SK-N-SH treated with all-trans-retinoic acid at 6 μM for 48 hours (cell line): ENCODE measurements at regions not wholly inside any gene's neighbourhood (a gene's known extent, or its start where the extent isn't known, plus 50 kb on each side); places are given as distances from the start of the nearest gene placed in this dataset.

Experiments
- ATAC-seq: fragments of 200-7000 bp; cut with Tn5 transposase; 3 replicates; pipeline ENCODE4 v1.9.1; 2020; ENCODE audit warnings: mild to moderate bottlenecking, moderate library complexity
- ARNTL ChIP-seq: fragments of 450-650 bp; formaldehyde crosslinking; IDR thresholded peaks from 2 replicates; pipeline ENCODE4 v1.5.0; 2020; ENCODE audit warnings: low read depth, mild to moderate bottlenecking, moderate library complexity, borderline replicate concordance
- BACH2 ChIP-seq: fragments of 250-450 bp; sonication (Bioruptor Pico); IDR thresholded peaks from 2 replicates; pipeline ENCODE4 v1.9.0; 2021; ENCODE audit warnings: mild to moderate bottlenecking, borderline replicate concordance
- CSDC2 ChIP-seq: fragments of 250-450 bp; sonication (Bioruptor Pico); IDR thresholded peaks from 2 replicates; pipeline ENCODE4 v1.5.0; 2020; ENCODE audit warnings: mild to moderate bottlenecking, moderate library complexity
- ESRRG ChIP-seq: fragments of 250-450 bp; sonication (Bioruptor Pico); IDR thresholded peaks from 2 replicates; pipeline ENCODE4 v1.6.1; 2021; ENCODE audit warnings: mild to moderate bottlenecking
- GLIS3 ChIP-seq: fragments of 250-450 bp; sonication (Bioruptor Pico); IDR thresholded peaks from 2 replicates; pipeline ENCODE4 v1.5.0; 2020; ENCODE audit warnings: mild to moderate bottlenecking, moderate library complexity
- ISL1 ChIP-seq: fragments of 250-450 bp; sonication (Bioruptor Pico); IDR thresholded peaks from 2 replicates; pipeline ENCODE4 v2.1.2; 2022; ENCODE audit warnings: mild to moderate bottlenecking, moderate library complexity
- OSR1 ChIP-seq: fragments of 250-450 bp; sonication (Bioruptor Pico); IDR thresholded peaks from 2 replicates; pipeline ENCODE4 v1.8.0; 2022; ENCODE audit warnings: moderate library complexity, mild to moderate bottlenecking, inconsistent platforms
- SNAI2 ChIP-seq: fragments of 250-450 bp; sonication (Bioruptor Pico); IDR thresholded peaks from 2 replicates; pipeline ENCODE4 v1.5.0; 2020; ENCODE audit warnings: mild to moderate bottlenecking, moderate library complexity
- TCF4 ChIP-seq: fragments of 250-450 bp; sonication (Bioruptor Pico); IDR thresholded peaks from 2 replicates; pipeline ENCODE4 v1.8.0; 2021; ENCODE audit warnings: mild to moderate bottlenecking, moderate library complexity, borderline replicate concordance
- TOX ChIP-seq: fragments of 250-450 bp; sonication (Bioruptor Pico); IDR thresholded peaks from 2 replicates; pipeline ENCODE4 v1.8.0; 2021; ENCODE audit warnings: mild to moderate bottlenecking, moderate library complexity, borderline replicate concordance
- ZC3H10 ChIP-seq: fragments of 250-450 bp; sonication (Bioruptor Pico); IDR thresholded peaks from 2 replicates; pipeline ENCODE4 v1.5.1; 2021; ENCODE audit warnings: mild to moderate bottlenecking, moderate library complexity
- ZFP3 ChIP-seq: fragments of 250-450 bp; sonication (Bioruptor Pico); IDR thresholded peaks from 2 replicates; pipeline ENCODE4 v1.5.0; 2020; ENCODE audit warnings: mild to moderate bottlenecking, moderate library complexity
- ZFP30 ChIP-seq: fragments of 450-650 bp; formaldehyde crosslinking; IDR thresholded peaks from 2 replicates; pipeline ENCODE4 v1.5.0; 2022; ENCODE audit warnings: mild to moderate bottlenecking, moderate library complexity
- ZNF565 ChIP-seq: fragments of 450-650 bp; formaldehyde crosslinking; conservative IDR thresholded peaks from 2 replicates; pipeline ENCODE4 v1.5.0; 2020; ENCODE audit warnings: low read depth, mild to moderate bottlenecking, moderate library complexity
- ZNF70 ChIP-seq: fragments of 450-650 bp; formaldehyde crosslinking; IDR thresholded peaks from 2 replicates; pipeline ENCODE4 v1.5.0; 2020; ENCODE audit warnings: mild to moderate bottlenecking, moderate library complexity
- ZNF8 ChIP-seq: fragments of 450-650 bp; formaldehyde crosslinking; IDR thresholded peaks from 2 replicates; pipeline ENCODE4 v1.5.0; 2020; ENCODE audit warnings: mild to moderate bottlenecking, moderate library complexity
- TF ChIP-seq, protein P1 (sequence below): fragments of 250-450 bp; sonication (Bioruptor Pico); IDR thresholded peaks from 2 replicates; pipeline ENCODE4 v1.8.0; 2020; ENCODE audit warnings: mild to moderate bottlenecking, moderate library complexity, borderline replicate concordance
- TF ChIP-seq, protein P2 (sequence below): fragments of 250-450 bp; sonication (Bioruptor Pico); IDR thresholded peaks from 2 replicates; pipeline ENCODE4 v1.8.0; 2021; ENCODE audit warnings: low read depth, mild to moderate bottlenecking, moderate library complexity, borderline replicate concordance
- TF ChIP-seq, protein P3 (sequence below): fragments of 250-450 bp; sonication (Bioruptor Pico); IDR thresholded peaks from 2 replicates; pipeline ENCODE4 v1.5.1; 2020; ENCODE audit warnings: low read depth, mild to moderate bottlenecking, moderate library complexity
- TF ChIP-seq, protein P4 (sequence below): fragments of 250-450 bp; sonication (Bioruptor Pico); IDR thresholded peaks from 2 replicates; pipeline ENCODE4 v1.5.1; 2021; ENCODE audit warnings: mild to moderate bottlenecking, moderate library complexity

DNA sequence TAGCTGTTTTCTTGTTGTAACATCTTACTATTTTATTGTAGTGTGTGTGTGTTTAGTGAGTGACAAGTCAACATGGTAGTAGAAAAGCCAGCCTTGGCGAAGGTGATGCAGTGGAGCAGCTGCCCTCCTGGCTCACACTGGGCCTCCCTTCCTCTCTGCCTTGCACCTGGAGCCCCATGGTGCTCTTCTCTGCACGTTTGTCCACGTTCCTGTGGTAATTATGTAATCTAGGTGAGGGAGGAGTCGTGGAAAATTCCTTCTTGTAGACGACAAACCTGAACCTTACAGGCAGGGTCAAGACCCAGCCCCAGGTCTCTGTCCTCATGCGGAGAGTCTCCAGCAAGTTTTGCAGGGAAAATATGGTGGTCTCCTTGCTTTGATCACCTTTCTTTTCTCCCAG lies 348.3 kb upstream of the MKI67 start:
- no peak for ATAC-seq
- TF ChIP-seq BACH2 (CRISPR knock-in tag) (no peak), ZNF565 (CRISPR knock-in tag) (no peak), GLIS3 (no peak), ISL1 (no peak), ESRRG (CRISPR knock-in tag) (no peak), ZC3H10 (CRISPR knock-in tag) (no peak), ZFP30 (CRISPR knock-in tag) (no peak), ZNF8 (CRISPR knock-in tag) (no peak), OSR1 (CRISPR knock-in tag) (no peak)
- TF ChIP-seq, protein P1, sequence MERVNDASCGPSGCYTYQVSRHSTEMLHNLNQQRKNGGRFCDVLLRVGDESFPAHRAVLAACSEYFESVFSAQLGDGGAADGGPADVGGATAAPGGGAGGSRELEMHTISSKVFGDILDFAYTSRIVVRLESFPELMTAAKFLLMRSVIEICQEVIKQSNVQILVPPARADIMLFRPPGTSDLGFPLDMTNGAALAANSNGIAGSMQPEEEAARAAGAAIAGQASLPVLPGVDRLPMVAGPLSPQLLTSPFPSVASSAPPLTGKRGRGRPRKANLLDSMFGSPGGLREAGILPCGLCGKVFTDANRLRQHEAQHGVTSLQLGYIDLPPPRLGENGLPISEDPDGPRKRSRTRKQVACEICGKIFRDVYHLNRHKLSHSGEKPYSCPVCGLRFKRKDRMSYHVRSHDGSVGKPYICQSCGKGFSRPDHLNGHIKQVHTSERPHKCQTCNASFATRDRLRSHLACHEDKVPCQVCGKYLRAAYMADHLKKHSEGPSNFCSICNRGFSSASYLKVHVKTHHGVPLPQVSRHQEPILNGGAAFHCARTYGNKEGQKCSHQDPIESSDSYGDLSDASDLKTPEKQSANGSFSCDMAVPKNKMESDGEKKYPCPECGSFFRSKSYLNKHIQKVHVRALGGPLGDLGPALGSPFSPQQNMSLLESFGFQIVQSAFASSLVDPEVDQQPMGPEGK (CRISPR knock-in tag), result no peak
- TF ChIP-seq, protein P2, sequence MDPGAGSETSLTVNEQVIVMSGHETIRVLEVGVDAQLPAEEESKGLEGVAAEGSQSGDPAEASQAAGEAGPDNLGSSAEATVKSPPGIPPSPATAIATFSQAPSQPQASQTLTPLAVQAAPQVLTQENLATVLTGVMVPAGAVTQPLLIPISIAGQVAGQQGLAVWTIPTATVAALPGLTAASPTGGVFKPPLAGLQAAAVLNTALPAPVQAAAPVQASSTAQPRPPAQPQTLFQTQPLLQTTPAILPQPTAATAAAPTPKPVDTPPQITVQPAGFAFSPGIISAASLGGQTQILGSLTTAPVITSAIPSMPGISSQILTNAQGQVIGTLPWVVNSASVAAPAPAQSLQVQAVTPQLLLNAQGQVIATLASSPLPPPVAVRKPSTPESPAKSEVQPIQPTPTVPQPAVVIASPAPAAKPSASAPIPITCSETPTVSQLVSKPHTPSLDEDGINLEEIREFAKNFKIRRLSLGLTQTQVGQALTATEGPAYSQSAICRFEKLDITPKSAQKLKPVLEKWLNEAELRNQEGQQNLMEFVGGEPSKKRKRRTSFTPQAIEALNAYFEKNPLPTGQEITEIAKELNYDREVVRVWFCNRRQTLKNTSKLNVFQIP (CRISPR knock-in tag), result no peak
- TF ChIP-seq, all 23 proteins: peak for 0

DNA sequence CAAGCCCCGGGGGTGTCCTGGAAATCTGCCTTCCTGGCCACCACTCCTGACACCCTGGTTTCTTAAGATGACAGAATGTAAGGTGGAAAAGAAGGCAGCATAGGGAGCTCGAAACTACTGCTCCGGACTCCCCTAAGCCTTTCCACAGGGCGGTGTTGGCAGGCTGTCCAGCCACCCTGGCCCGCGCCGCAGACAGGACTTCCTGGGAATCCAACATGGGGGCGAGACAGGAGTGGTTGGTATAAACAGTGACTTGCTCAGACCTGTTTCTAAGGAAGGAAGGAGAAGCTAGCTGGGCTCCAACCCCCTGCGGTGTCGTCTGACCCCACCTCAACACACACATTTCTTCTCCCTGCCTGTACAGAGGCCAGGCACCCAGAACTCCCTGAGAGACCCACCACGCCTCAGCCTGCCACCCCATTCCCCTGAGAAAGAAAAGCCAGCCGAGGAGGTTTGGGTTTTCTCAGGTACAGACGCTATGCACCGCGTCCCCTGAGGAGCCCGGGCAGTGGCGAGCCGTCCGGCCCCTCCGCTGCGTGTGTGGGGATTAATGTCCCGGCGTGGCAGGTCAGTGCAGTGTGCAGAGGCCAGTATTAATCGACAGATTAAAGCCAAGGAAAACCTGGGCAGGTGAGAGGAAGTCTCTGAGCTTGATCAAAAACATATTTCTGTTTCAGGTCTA lies 349.6 kb upstream of the MKI67 start:
- TF ChIP-seq, protein P3, sequence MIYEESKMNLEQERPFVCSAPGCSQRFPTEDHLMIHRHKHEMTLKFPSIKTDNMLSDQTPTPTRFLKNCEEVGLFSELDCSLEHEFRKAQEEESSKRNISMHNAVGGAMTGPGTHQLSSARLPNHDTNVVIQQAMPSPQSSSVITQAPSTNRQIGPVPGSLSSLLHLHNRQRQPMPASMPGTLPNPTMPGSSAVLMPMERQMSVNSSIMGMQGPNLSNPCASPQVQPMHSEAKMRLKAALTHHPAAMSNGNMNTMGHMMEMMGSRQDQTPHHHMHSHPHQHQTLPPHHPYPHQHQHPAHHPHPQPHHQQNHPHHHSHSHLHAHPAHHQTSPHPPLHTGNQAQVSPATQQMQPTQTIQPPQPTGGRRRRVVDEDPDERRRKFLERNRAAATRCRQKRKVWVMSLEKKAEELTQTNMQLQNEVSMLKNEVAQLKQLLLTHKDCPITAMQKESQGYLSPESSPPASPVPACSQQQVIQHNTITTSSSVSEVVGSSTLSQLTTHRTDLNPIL (CRISPR knock-in tag), result no peak
- no peak for TF ChIP-seq TCF4 (CRISPR knock-in tag)
- no peak for TF ChIP-seq OSR1 (CRISPR knock-in tag)
- TF ChIP-seq ZNF70, result no peak
- no peak for TF ChIP-seq ZFP3
- TF ChIP-seq ARNTL (CRISPR knock-in tag), result no peak
- no peak for ATAC-seq

DNA sequence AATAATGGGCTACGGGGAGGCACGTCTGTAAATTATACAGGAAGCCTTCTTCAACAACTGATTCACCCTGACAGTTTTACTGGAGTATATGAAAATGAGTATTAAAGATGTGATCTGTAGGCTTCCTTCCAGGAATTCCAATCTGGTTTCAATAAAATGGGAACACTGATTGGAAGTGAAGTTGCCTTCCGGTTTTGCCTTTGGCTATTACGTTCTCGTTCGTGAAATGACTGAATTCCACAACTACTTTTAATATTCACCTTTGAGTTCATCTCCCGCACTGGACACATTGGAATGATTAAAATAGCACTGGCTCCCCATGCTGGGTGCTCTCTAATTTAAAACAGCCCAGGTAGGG lies 350.1 kb upstream of the MKI67 start:
- no peak for ATAC-seq
- TF ChIP-seq, protein P4, sequence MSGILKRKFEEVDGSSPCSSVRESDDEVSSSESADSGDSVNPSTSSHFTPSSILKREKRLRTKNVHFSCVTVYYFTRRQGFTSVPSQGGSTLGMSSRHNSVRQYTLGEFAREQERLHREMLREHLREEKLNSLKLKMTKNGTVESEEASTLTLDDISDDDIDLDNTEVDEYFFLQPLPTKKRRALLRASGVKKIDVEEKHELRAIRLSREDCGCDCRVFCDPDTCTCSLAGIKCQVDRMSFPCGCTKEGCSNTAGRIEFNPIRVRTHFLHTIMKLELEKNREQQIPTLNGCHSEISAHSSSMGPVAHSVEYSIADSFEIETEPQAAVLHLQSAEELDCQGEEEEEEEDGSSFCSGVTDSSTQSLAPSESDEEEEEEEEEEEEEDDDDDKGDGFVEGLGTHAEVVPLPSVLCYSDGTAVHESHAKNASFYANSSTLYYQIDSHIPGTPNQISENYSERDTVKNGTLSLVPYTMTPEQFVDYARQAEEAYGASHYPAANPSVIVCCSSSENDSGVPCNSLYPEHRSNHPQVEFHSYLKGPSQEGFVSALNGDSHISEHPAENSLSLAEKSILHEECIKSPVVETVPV (CRISPR knock-in tag), result no peak
- TF ChIP-seq, protein P1 (CRISPR knock-in tag), result no peak
- TF ChIP-seq ZNF8 (CRISPR knock-in tag) (peak; percentile 39; the same call in 1 of the 2 replicates), TOX (CRISPR knock-in tag) (no peak), TCF4 (CRISPR knock-in tag) (peak; percentile 38; the same call in 1 of the 2 replicates), ZC3H10 (CRISPR knock-in tag) (no peak), SNAI2 (CRISPR knock-in tag) (no peak), ESRRG (CRISPR knock-in tag) (no peak), ZNF565 (CRISPR knock-in tag) (no peak), CSDC2 (CRISPR knock-in tag) (no peak), BACH2 (CRISPR knock-in tag) (no peak)
- TF ChIP-seq, protein P3 (CRISPR knock-in tag), result no peak
- TF ChIP-seq, protein P2 (CRISPR knock-in tag), result no peak
